MM.1S (cell line): ENCODE measurements at regions not wholly inside any gene's neighbourhood (a gene's known extent, or its start where the extent isn't known, plus 50 kb on each side); places are given as distances from the start of the nearest gene placed in this dataset.

Experiments
- CTCF ChIP-seq: fragments of 300-600 bp; sonication (generic); IDR thresholded peaks from 2 replicates; pipeline ENCODE4 v1.5.1; 2016; ENCODE audit warnings: antibody characterized with exemption, low read length, mixed read lengths
- EZH2 ChIP-seq: fragments of 300-600 bp; sonication (generic); optimal IDR thresholded peaks from 2 replicates; pipeline ENCODE3; 2017; ENCODE audit warnings: low read depth, mild to moderate bottlenecking, antibody characterized with exemption, low read length, mixed read lengths
- EZH2phosphoT487 ChIP-seq: fragments of 300-600 bp; sonication (generic); IDR thresholded peaks from 2 replicates; pipeline ENCODE4 v1.6.1; 2018; ENCODE audit warnings: antibody characterized with exemption, low read length

DNA sequence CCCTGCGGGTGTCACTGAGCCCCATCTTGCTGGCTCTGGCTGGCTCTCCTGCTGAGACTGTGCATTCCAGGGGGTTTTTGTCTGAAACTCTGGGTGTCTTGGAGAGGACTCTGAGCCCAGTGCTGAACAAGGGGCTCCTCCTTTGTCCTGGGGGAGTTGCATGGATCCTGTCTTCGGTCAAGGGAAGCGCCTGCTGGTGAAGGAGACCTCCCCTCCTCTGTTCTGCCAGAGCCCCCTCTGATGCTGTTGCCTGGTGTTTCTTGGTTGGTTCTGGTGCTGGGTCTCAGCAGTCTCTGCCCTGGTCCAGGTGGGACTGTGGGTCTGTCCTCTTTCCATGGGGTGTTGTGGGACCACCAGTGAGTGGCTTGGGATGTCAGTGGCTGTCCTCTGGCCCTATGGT lies 380.9 kb downstream of the TMEM121 start:
- TF ChIP-seq CTCF = no peak
- TF ChIP-seq EZH2 = no peak
- no peak for TF ChIP-seq EZH2phosphoT487
